GM18499 (cell line): ENCODE measurements at regions not wholly inside any gene's neighbourhood (a gene's known extent, or its start where the extent isn't known, plus 50 kb on each side); places are given as distances from the start of the nearest gene placed in this dataset.

Source experiments
- ATAC-seq: cut with Tn5 transposase; IDR thresholded peaks from one replicate; pipeline ENCODE4 v1.9.1; 2021; ENCODE audit warnings: moderate number of reproducible peaks; ENCODE audit not compliant: insufficient read depth, unreplicated experiment

GRCh38 chr4:175871774-175872405, 59.8 kb upstream of the GPM6A start:
- ATAC-seq = no peak

- ATAC-seq = no peak
Observed at GRCh38 chr4:175873707-175874106, 61.6 kb upstream of the GPM6A start.

DNA sequence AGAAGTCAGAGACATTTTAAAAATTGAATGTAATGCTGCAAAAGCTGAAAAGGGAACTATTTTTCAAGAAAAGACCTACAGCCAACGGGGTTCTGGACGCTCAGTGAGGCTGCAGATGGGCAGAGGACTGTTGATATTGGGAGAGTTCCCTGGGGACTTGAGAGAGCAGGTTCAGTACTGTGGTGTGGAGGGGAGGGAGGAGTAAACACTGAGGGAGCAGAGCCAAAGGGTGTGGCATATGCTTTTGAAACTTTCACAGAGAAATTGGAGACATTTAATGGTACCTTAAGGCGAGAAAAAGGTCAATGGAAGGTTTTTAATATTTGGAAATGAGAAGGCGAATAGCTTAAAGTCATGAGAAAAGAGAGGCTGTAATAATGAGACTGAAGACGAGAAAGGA, 62.2 kb upstream of the GPM6A start:
- ATAC-seq = no peak

DNA sequence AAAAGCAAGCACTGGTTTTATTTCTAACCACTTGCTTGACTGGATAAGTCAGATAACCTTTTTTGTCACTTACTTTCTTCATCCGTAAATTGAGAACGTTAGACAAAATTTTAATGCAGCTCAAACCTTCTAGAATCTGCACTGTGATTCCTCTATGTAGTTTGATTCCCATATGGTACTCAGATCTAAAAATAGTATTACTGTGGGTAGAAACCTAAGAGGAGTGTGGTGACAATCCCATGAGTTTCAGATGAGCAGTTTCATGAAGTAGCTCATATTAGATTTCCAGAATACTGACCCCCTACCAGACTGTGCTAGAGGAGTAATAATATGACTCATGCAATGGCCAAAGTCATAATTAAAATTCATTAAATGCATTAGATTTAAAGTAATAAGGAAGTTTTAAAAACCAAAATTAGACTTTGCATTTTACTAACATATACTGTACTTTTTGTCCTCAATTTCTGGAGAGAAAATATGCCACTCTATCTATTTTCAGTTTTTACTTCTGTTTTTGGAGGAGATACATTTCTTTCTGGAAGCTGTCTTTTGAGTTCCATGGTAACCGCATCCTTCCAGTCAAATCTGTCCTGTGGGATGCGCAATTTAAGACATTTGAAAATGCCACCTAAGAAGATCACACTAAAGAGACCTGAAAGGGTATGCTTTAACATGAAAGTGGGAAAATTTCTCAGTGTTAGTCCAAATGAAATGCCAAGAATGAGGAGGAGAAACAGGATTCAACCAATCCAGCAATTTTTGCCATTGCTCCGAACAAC, 64.1 kb upstream of the GPM6A start:
- ATAC-seq = no peak

DNA sequence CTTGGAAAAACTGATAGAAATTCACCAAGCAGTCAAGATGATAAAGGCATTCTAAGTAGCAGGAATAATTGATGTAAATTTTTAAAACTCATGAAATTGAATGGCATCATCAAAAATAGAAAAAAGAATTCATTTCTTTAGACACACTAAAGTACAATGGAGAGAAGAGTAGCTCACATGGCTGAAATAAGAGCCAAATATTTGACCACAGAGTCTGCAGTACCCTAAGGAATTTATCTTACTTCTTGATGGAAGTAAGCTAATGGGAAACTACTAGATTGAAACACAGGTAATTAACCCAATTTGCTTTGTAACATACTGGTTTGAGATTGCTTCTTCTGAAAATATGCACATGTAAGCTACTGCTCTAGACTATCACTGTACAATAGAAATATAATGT, 70.8 kb upstream of the GPM6A start:
- ATAC-seq = no peak

DNA sequence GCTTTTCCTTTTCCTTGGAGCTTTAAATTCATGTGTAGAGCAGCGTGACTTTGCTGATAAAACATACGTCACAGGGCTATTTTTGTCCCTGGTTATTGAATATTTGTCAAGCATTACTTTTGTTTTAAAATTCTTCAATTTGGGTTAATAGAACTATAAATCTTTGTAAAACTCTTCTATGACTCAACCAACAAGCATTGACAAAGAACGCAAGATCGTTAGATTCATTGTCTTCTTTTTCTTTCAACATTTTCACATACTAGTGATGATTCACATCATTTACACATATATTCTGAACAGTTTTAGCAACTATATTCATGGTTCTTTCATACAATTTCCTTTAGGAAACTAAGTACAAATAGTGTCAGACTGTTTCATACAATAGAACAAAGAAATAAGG, 72.0 kb upstream of the GPM6A start:
- ATAC-seq = no peak

- ATAC-seq = no peak
Observed at GRCh38 chr4:175891231-175891630, 79.2 kb upstream of the GPM6A start.

DNA sequence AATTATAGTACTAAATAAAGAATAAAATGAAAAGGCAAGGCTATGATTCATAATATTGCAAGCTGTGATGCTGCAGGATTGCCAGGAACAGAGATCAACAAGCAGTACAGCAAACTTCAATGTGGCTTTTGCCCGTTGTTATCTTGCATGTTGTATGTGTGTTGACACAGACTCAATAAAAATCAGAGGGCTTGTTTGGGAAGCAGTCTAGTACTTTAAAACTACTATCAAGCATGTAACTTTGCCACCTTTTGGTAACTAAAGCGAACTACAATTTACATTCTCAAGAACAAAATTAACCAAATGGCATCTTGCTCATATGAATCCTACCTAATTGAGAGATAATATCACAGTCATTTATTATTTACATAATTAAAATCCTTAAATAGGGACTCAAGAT, 79.8 kb upstream of the GPM6A start:
- ATAC-seq = no peak

- no peak for ATAC-seq
Observed at GRCh38 chr4:175905925-175906324, 93.9 kb upstream of the GPM6A start.

- ATAC-seq = no peak
Observed at GRCh38 chr4:175906384-175906783, 94.3 kb upstream of the GPM6A start.

GRCh38 chr4:175910700-175911099, 98.6 kb upstream of the GPM6A start:
- no peak for ATAC-seq

DNA sequence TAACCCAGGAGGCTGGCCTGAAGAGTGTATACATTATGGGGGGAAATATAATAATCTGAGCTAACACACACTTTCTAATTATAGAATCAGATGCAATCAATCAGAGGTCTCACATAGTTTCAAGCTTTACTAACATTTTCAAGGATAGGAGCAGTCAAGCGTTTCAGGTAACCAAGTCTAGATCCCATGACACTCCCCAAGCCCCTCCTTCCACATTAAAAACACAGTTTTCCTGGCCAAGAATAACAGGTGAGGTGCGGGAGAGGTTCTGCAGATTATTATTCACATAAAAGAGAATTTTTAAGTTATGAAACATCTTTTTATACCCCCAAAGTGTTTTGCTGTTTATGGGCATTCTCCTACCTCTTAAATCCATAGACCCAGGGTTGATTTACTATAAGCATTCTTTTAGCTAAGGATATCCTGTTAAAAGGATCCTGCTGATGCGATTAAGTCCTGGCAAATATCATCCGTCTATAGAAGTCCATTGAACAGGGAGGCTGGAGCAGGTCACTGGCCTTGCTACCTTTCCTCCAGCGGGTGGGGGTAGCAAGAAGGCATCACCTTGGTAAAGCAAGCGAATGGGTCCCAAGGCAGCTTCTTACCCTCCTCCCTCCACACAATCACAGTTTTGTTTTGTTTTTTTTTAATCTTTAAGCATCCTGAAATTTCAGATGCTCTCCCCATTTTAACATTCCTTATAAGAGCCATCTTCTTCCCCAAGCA, 104.7 kb upstream of the GPM6A start:
- no peak for ATAC-seq

- no peak for ATAC-seq
Observed at GRCh38 chr4:175927121-175927520, 115.1 kb upstream of the GPM6A start.

GRCh38 chr4:175929441-175929840, 117.4 kb upstream of the GPM6A start:
- ATAC-seq = no peak

DNA sequence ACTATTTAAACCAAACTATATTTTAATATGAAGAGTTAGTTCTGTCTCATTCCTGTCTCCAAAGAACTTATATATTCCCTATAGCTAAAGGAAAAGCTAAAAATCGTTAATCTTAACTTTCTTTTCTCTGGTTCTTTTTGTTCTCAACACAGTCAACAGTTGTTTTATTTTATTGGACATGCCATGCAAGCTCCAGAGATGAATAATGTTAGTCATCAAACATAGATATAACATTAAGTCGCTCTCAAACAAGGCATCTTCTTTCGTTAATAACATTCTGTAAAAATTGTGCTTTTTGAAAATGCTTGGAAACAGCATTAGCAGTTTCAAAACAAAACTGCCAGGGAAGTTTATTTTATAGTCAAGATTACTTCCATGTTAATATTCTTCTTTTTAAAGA, 117.9 kb upstream of the GPM6A start:
- ATAC-seq = no peak

DNA sequence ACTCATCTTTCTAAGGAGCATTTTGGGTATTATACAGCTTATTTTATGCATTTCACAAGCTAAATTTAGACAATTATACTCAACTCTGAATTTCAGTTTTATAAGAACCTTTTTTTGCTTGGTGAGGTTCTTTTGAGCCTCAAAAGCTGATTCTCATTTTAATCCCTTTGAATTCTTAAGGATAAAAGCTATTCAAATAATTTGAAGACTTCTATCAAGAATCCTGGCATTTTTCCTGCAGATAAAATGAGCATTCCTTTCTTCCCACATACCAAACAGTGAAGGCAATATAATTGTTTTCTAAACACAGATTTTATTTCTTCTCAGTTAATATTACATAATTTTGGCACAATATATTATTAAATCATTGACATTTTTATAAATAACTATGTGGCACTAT, 118.4 kb upstream of the GPM6A start:
- no peak for ATAC-seq

DNA sequence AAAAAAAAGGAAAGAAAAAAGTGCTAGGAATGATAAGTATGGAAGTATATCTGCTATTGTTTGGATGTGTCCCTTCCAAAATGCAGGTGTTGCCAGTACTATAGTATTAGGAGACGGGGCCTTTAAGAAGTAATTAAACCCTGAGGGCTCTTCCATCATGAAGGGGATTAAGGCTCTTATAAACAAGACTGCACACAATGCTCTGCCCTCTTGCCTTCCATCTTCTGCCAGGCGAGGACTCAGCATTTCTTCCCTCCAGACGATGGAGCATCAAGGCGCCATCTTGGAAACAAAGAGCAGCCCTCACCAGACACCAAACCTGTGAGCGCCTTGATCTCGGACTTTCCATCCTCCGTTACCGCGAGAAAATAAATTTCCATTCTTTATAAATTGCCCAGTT, 120.1 kb upstream of the GPM6A start:
- ATAC-seq = no peak

- ATAC-seq = no peak
Observed at GRCh38 chr4:175934506-175934905, 122.4 kb upstream of the GPM6A start.

- ATAC-seq = no peak
Observed at GRCh38 chr4:175935016-175935661, 123.1 kb upstream of the GPM6A start.

DNA sequence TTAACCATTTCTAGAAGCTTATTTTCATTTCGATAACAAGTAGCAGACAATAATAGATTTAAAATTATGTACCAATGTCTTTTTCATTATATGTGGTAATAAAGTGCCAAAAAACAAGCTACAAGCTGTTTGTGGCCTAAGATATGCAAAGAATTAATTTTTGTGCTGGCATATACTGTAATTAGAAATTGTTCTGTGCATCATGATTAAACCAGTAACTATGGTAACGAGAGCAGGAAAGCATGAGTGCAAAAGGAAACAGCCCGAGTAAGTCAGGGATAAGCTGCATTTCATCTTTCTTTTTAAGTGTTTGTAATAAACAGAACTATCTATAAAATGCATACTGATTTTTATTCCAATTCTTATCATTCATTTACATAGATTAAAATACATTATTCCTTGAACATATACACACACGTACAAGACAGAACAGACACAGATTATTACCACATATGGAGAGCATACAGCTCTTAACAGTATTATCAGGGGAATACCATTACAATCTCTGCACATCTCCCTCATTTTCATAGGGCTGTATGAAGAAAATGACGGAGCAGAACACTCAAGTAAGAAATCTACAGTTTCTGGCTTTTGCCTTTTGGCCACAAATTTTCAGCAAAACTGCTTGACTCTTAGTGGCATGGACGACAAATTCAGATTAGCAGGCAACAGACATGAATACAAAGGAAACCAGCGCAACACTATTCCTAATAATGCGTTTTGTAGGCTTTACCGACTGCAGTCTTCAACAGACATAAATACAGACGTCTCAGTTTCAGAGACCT, 121.3 kb upstream of the WDR17 start:
- no peak for ATAC-seq
